GM12878 (cell line): ENCODE measurements at regions not wholly inside any gene's neighbourhood (a gene's known extent, or its start where the extent isn't known, plus 50 kb on each side); places are given as distances from the start of the nearest gene placed in this dataset.

Experiments
- ATAC-seq: fragments of 200-7000 bp; cut with Tn5 transposase; 3 replicates; pipeline ENCODE4 v1.9.1; 2020; ENCODE audit warnings: mild to moderate bottlenecking, moderate library complexity
- BruUV-seq: library from RNA; stranded (reverse); fragments of 400-500 nt; replicated peaks from 2 replicates; lab custom pipeline; 2021; lab: Mats Ljungman, UMichigan
- CTCF ChIA-PET: fragments of 300-600 bp; sonication (Branson Sonifier 250); formaldehyde crosslinking; extraction: SDS; loops from one replicate; lab custom pipeline; 2021; ENCODE audit warnings: inconsistent platforms; lab: Yijun Ruan, JAX
- POLR2A ChIA-PET: fragments of 350-600 bp; formaldehyde crosslinking; extraction: SDS; loops from one replicate; lab custom pipeline; 2021; ENCODE audit warnings: inconsistent platforms; lab: Charles Lee
- RAD21 ChIA-PET: fragments of 300-600 bp; sonication (Branson Sonifier 250); formaldehyde crosslinking; loops from one replicate; lab custom pipeline; 2023; ENCODE audit warnings: antibody characterized with exemption; ENCODE audit not compliant: unreplicated experiment; lab: Charles Lee
- SMC1A ChIA-PET: fragments of 300-600 bp; sonication (Branson Sonifier 250); formaldehyde crosslinking; loops from one replicate; lab custom pipeline; 2023; ENCODE audit not compliant: unreplicated experiment, uncharacterized antibody; lab: Charles Lee
- DNase-seq: peaks from one replicate; pipeline ENCODE4 v3.0.0-alpha.2; 2011; ENCODE audit warnings: low read depth, low spot score
- FAIRE-seq: peaks from 3 replicates; lab custom pipeline; 2011; peaks lifted over from hg19 to GRCh38; lab: Jason Lieb, UNC
- H2AFZ ChIP-seq: 2 replicates; pipeline ENCODE4 v1.6.0; 2011; ENCODE audit warnings: low read depth, low read length, control low read depth; ENCODE audit not compliant: control insufficient read depth
- H3K27ac ChIP-seq: 2 replicates; pipeline ENCODE4 v1.5.1; 2011; ENCODE audit warnings: control low read depth; ENCODE audit not compliant: control insufficient read depth, insufficient read depth
- H3K27me3 ChIP-seq, 2 experiments: replicated peaks in 1 of 2; 2 replicates each; pipeline versions ENCODE4 v1.6.0 to v1.6.1; 2011; ENCODE audit warnings: low read length in 1 of 2; ENCODE audit not compliant: control insufficient read depth in 2 of 2, insufficient read depth in 2 of 2
- H3K36me3 ChIP-seq, 2 experiments: 2 replicates each; pipeline ENCODE4 v1.5.1; 2011; ENCODE audit warnings: low read length in 1 of 2; ENCODE audit not compliant: control insufficient read depth in 2 of 2, insufficient read depth in 2 of 2
- H3K4me1 ChIP-seq: 2 replicates; pipeline ENCODE4 v1.6.1; 2011; ENCODE audit warnings: mild to moderate bottlenecking, low read length, moderate library complexity, mixed read lengths; ENCODE audit not compliant: control insufficient read depth, insufficient read depth
- H3K4me2 ChIP-seq: 2 replicates; pipeline ENCODE4 v1.6.0; 2011; ENCODE audit warnings: control low read depth; ENCODE audit not compliant: control insufficient read depth, insufficient read depth
- H3K4me3 ChIP-seq: fragments of 200-600 bp; sonication (generic); 2 replicates; pipeline ENCODE4 v1.5.1; 2016
- H3K79me2 ChIP-seq: 2 replicates; pipeline ENCODE4 v1.6.0; 2011; ENCODE audit warnings: low read length; ENCODE audit not compliant: control insufficient read depth, insufficient read depth
- H3K9ac ChIP-seq: 2 replicates; pipeline ENCODE4 v1.8.0; 2011; ENCODE audit warnings: low read length, control low read depth, mixed read lengths; ENCODE audit not compliant: control insufficient read depth, insufficient read depth
- H3K9me3 ChIP-seq: replicated peaks from 3 replicates; pipeline ENCODE4 v1.5.1; 2011; ENCODE audit warnings: mild to moderate bottlenecking, low read length; ENCODE audit not compliant: control insufficient read depth, insufficient read depth
- H4K20me1 ChIP-seq: 2 replicates; pipeline ENCODE4 v1.6.0; 2011; ENCODE audit not compliant: control insufficient read depth, insufficient read depth
- ATF3 ChIP-seq: IDR thresholded peaks from 2 replicates; pipeline ENCODE4 v1.6.1; 2011; ENCODE audit warnings: low read depth, mild to moderate bottlenecking, low read length, moderate library complexity, borderline replicate concordance; ENCODE audit errors: extremely low read depth
- BMI1 ChIP-seq: fragments of 450-650 bp; IDR thresholded peaks from 2 replicates; pipeline ENCODE4 v1.6.1; 2016; ENCODE audit warnings: mild to moderate bottlenecking, moderate library complexity, borderline replicate concordance
- CBFB ChIP-seq: IDR thresholded peaks from 2 replicates; pipeline ENCODE4 v1.6.1; 2016; ENCODE audit warnings: antibody characterized with exemption, low read depth
- FOS ChIP-seq: IDR thresholded peaks from 3 replicates; pipeline ENCODE4 v1.6.1; 2011; ENCODE audit warnings: borderline replicate concordance; ENCODE audit not compliant: insufficient read length; ENCODE audit errors: extremely low read depth
- HCFC1 ChIP-seq: fragments of 150-350 bp; IDR thresholded peaks from 2 replicates; pipeline ENCODE4 v1.6.1; 2014; ENCODE audit warnings: low read length
- HDAC2 ChIP-seq: fragments of 200-600 bp; sonication (generic); IDR thresholded peaks from 2 replicates; pipeline ENCODE4 v1.6.1; 2017
- IRF3 ChIP-seq: fragments of 450-650 bp; IDR thresholded peaks from 2 replicates; pipeline ENCODE4 v1.6.1; 2014; ENCODE audit warnings: mild to moderate bottlenecking
- LARP7 ChIP-seq: fragments of 450-650 bp; IDR thresholded peaks from 2 replicates; pipeline ENCODE4 v1.6.1; 2017; ENCODE audit warnings: mild to moderate bottlenecking
- MEF2B ChIP-seq: fragments of 450-650 bp; IDR thresholded peaks from 2 replicates; pipeline ENCODE4 v1.6.1; 2018; ENCODE audit warnings: mild to moderate bottlenecking, moderate library complexity; ENCODE audit not compliant: partially characterized antibody, poor library complexity, severe bottlenecking
- NFIC ChIP-seq: IDR thresholded peaks from 2 replicates; pipeline ENCODE4 v1.6.1; 2012; ENCODE audit warnings: low read depth, mild to moderate bottlenecking, inconsistent platforms, low read length, moderate library complexity
- PAX8 ChIP-seq: fragments of 450-650 bp; IDR thresholded peaks from 2 replicates; pipeline ENCODE4 v1.6.1; 2017; ENCODE audit warnings: mild to moderate bottlenecking, moderate library complexity
- SMAD1 ChIP-seq: fragments of 450-650 bp; IDR thresholded peaks from 2 replicates; pipeline ENCODE4 v1.6.1; 2018; ENCODE audit warnings: mild to moderate bottlenecking, low read depth; ENCODE audit not compliant: partially characterized antibody
- SP1 ChIP-seq: IDR thresholded peaks from one replicate; pipeline ENCODE4 v1.6.1; 2011; ENCODE audit warnings: low read depth, low read length
- SRF ChIP-seq, 2 experiments: IDR thresholded peaks; 2 replicates each; pipeline ENCODE4 v1.6.1; 2011; ENCODE audit warnings: low read depth in 2 of 2, low read length in 2 of 2, mild to moderate bottlenecking in 1 of 2, moderate library complexity in 1 of 2
- STAT3 ChIP-seq: IDR thresholded peaks from 2 replicates; pipeline ENCODE4 v1.6.1; 2011; ENCODE audit warnings: low read depth, low read length, improper control_type of control experiment
- TBL1XR1 ChIP-seq: IDR thresholded peaks from 2 replicates; pipeline ENCODE4 v1.6.1; 2012; ENCODE audit warnings: low read depth, low read length, improper control_type of control experiment
- TCF3 ChIP-seq: IDR thresholded peaks from 2 replicates; pipeline ENCODE4 v1.6.1; 2012; ENCODE audit warnings: low read depth, mild to moderate bottlenecking, low read length, borderline replicate concordance; ENCODE audit not compliant: insufficient read depth
- YBX1 ChIP-seq: fragments of 450-650 bp; IDR thresholded peaks from 2 replicates; pipeline ENCODE4 v1.6.1; 2016; ENCODE audit warnings: antibody characterized with exemption
- ZNF274 ChIP-seq: IDR thresholded peaks from one replicate; pipeline ENCODE4 v1.8.0; 2011; ENCODE audit not compliant: insufficient read length, insufficient read depth
- WGBS: methylation state at CpG from one replicate; pipeline ENCODE4 v1.1.6; 2016; ENCODE audit warnings: low lambda C conversion rate; ENCODE audit not compliant: insufficient replicate concordance, insufficient coverage; ENCODE audit errors: missing lambda C conversion rate; 5-methylcytosine and 5-hydroxymethylcytosine counted together
- in situ Hi-C: fragments of 300-500 bp; cut with MboI; formaldehyde crosslinking; loops from 9 replicates; pipeline ENCODE4 v1.14.3; 2018; ENCODE audit warnings: mixed read lengths
- intact Hi-C: fragments of 100-400 bp; cut with micrococcal nuclease; formaldehyde crosslinking; loops from one replicate; pipeline ENCODE4 v1.14.2; 2022; ENCODE audit not compliant: unreplicated experiment
- TF ChIP-seq, protein P1 (sequence below): fragments of 450-650 bp; IDR thresholded peaks from 2 replicates; pipeline ENCODE4 v1.6.1; 2018; ENCODE audit warnings: borderline replicate concordance, mild to moderate bottlenecking; ENCODE audit not compliant: partially characterized antibody

DNA sequence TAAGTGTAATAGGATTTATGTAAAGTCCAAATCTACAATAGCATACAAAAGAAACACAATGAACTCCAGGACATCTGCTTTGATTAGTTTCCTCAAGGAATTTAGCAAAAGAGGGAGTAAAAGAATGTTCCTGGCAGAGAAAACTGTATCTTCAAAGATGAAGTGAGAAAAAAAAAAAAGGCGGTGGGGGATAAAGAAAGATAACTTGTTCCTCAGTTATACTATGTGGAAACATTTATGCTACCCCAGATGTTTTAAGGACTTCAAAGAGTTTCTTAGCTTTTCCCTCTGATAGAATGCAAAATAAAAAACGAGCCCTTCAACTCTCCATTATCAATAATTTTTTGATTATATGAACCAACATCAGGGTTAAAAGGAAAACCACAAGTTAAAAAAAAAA is 908.9 kb upstream of the ADGRL2 start:
- no peaks in the 10 kb centered on the region for H3K27me3 ChIP-seq
- TF ChIP-seq STAT3 (no peak), ATF3 (no peak), LARP7 (no peak), SP1 (no peak), HDAC2 (no peak), SMAD1 (no peak), IRF3 (no peak), TCF3 (no peak), CBFB (no peak), HCFC1 (no peak), SRF (IDR thresholded peaks at IDR 0.05; ENCODE audit: low read depth in 2 of 2, low read length in 2 of 2) (no peak), FOS (no peak), BMI1 (no peak), MEF2B (no peak), TBL1XR1 (no peak), NFIC (no peak), PAX8 (no peak), ZNF274 (no peak), YBX1 (no peak)
- TF ChIP-seq, protein P1, sequence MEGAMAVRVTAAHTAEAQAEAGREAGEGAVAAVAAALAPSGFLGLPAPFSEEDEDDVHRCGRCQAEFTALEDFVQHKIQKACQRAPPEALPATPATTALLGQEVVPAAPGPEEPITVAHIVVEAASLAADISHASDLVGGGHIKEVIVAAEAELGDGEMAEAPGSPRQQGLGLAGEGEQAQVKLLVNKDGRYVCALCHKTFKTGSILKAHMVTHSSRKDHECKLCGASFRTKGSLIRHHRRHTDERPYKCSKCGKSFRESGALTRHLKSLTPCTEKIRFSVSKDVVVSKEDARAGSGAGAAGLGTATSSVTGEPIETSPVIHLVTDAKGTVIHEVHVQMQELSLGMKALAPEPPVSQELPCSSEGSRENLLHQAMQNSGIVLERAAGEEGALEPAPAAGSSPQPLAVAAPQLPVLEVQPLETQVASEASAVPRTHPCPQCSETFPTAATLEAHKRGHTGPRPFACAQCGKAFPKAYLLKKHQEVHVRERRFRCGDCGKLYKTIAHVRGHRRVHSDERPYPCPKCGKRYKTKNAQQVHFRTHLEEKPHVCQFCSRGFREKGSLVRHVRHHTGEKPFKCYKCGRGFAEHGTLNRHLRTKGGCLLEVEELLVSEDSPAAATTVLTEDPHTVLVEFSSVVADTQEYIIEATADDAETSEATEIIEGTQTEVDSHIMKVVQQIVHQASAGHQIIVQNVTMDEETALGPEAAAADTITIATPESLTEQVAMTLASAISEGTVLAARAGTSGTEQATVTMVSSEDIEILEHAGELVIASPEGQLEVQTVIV: no peak
- no peak overlapping the region for H3K9ac ChIP-seq
- ATAC-seq (no peak), DNase-seq (no peak), FAIRE-seq (no peak)
- intact Hi-C loops: no loop called here
- CTCF ChIA-PET: interaction anchor here (1.4 kb wide), 1 partner anchor 18 kb away, joined by 5 read pairs; no protein-coding TSS in a partner anchor
- H3K9me3 ChIP-seq: no peaks in the 10 kb centered on the region
- no peak overlapping the region for H2AFZ ChIP-seq
- RAD21 ChIA-PET: interaction anchor here (0.7 kb wide), 1 partner anchor 88 kb away, joined by 3 read pairs; no protein-coding TSS in a partner anchor
- no peaks in the 10 kb centered on the region for H3K79me2 ChIP-seq
- no peaks in the 10 kb centered on the region for H4K20me1 ChIP-seq
- H3K4me3 ChIP-seq: no peak overlapping the region
- no peaks in the 10 kb centered on the region for H3K36me3 ChIP-seq
- POLR2A ChIA-PET: no interaction called here
- BruUV-seq: no TSS peak
- SMC1A ChIA-PET: interaction anchor here (0.8 to 1.3 kb wide), 2 partner anchors 16 to 39 kb away, joined by 3 read pairs; no protein-coding TSS in a partner anchor
- no peaks in the 10 kb centered on the region for H3K4me1 ChIP-seq
- in situ Hi-C loops: no loop called here
- WGBS: 40% methylated on average over 2 of the region's 2 CpGs
- H3K27ac ChIP-seq: no peak overlapping the region
- no peak overlapping the region for H3K4me2 ChIP-seq
